K562 (cell line): ENCODE measurements at regions not wholly inside any gene's neighbourhood (a gene's known extent, or its start where the extent isn't known, plus 50 kb on each side); places are given as distances from the start of the nearest gene placed in this dataset.

ENCODE experiments used
- ATAC-seq: fragments of 200-7000 bp; cut with Tn5 transposase; 3 replicates; pipeline ENCODE4 v1.9.1; 2020; ENCODE audit warnings: moderate library complexity
- BruUV-seq: library from RNA; stranded (reverse); fragments of 400-500 nt; replicated peaks from 2 replicates; lab custom pipeline; 2021; lab: Mats Ljungman, UMichigan
- CTCF ChIA-PET: fragments of 300-600 bp; formaldehyde crosslinking; extraction: SDS; loops from one replicate; lab custom pipeline; 2021; ENCODE audit warnings: low intra/inter-chr PET ratio; lab: Yijun Ruan, JAX
- POLR2A ChIA-PET: fragments of 300-600, 350-650 bp; sonication (Branson Sonifier 250); formaldehyde crosslinking; extraction: SDS; loops from one replicate; lab custom pipeline; 2021; ENCODE audit warnings: antibody characterized with exemption, inconsistent platforms; lab: Yijun Ruan, JAX
- DNase-seq, 4 experiments: peaks; one replicate each; pipeline versions ENCODE4 v3.0.0 to v3.0.0-alpha.2; 2011 to 2018; ENCODE audit warnings: low spot score in 3 of 4, mixed read lengths in 3 of 4; ENCODE audit errors: extremely low read depth in 1 of 4
- FAIRE-seq: peaks from 2 replicates; lab custom pipeline; 2011; peaks lifted over from hg19 to GRCh38; lab: Jason Lieb, UNC
- H2AFZ ChIP-seq: 2 replicates; pipeline ENCODE4 v1.6.0; 2011; ENCODE audit warnings: low read depth, low read length, control low read depth, inconsistent platforms
- H3K27ac ChIP-seq: fragments of 200-600 bp; 3 replicates; pipeline ENCODE4 v1.8.0; 2011; ENCODE audit warnings: low read depth, mild to moderate bottlenecking, control low read depth, inconsistent platforms, low read length, moderate library complexity, mixed read lengths; ENCODE audit errors: extremely low read depth
- H3K27me3 ChIP-seq, 2 experiments: fragments of 300-600 bp in 1 of 2; 2 replicates in 1 of 2; 3 replicates in 1 of 2; pipeline versions ENCODE4 v1.6.0 to v1.8.0; 2011; ENCODE audit warnings: inconsistent platforms in 2 of 2, low read length in 2 of 2, mild to moderate bottlenecking in 1 of 2, mixed read lengths in 1 of 2, moderate library complexity in 1 of 2; ENCODE audit not compliant: control insufficient read depth in 2 of 2, insufficient read depth in 2 of 2
- H3K36me3 ChIP-seq: fragments of 300-600 bp; 3 replicates; pipeline ENCODE4 v1.8.0; 2011; ENCODE audit warnings: mild to moderate bottlenecking, low read length, inconsistent platforms; ENCODE audit not compliant: control insufficient read depth, insufficient read depth
- H3K4me1 ChIP-seq, 2 experiments: fragments of 200-600 bp in 1 of 2; replicated peaks in 1 of 2; 2 replicates in 1 of 2; 3 replicates in 1 of 2; pipeline versions ENCODE4 v1.5.1 to v1.8.0; 2011; ENCODE audit warnings: inconsistent platforms in 2 of 2, low read length in 2 of 2, mild to moderate bottlenecking in 1 of 2, mixed read lengths in 1 of 2, moderate library complexity in 1 of 2; ENCODE audit not compliant: control insufficient read depth in 2 of 2, insufficient read depth in 2 of 2
- H3K4me2 ChIP-seq: 2 replicates; pipeline ENCODE4 v1.6.1; 2011; ENCODE audit warnings: low read length, control low read depth, inconsistent platforms, mixed read lengths; ENCODE audit not compliant: insufficient read depth
- H3K4me3 ChIP-seq: fragments of 200-600 bp; sonication (generic), shearing (Covaris generic); 2 replicates; pipeline ENCODE4 v1.5.1; 2016; ENCODE audit warnings: control low read depth, inconsistent platforms
- H3K79me2 ChIP-seq: fragments of 200-600 bp; 3 replicates; pipeline ENCODE4 v1.8.0; 2011; ENCODE audit warnings: low read length, inconsistent platforms; ENCODE audit not compliant: control insufficient read depth, insufficient read depth
- H3K9ac ChIP-seq, 2 experiments: 2 replicates each; pipeline versions ENCODE4 v1.6.0 to v1.6.1; 2011; ENCODE audit warnings: low read depth in 2 of 2, low read length in 2 of 2, control low read depth in 1 of 2, inconsistent platforms in 1 of 2, mild to moderate bottlenecking in 1 of 2, mixed read lengths in 1 of 2; ENCODE audit not compliant: insufficient read depth in 1 of 2
- H3K9me1 ChIP-seq: one replicate; pipeline ENCODE4 v1.6.0; 2011; ENCODE audit warnings: inconsistent platforms, mild to moderate bottlenecking, low read length, moderate library complexity; ENCODE audit not compliant: control insufficient read depth, insufficient read depth
- H3K9me3 ChIP-seq: replicated peaks from 2 replicates; pipeline ENCODE4 v1.5.1; 2011; ENCODE audit warnings: low read depth, low read length, inconsistent platforms; ENCODE audit not compliant: control insufficient read depth, insufficient read depth
- H4K20me1 ChIP-seq: replicated peaks from 2 replicates; pipeline ENCODE4 v1.6.1; 2011; ENCODE audit warnings: low read length, inconsistent platforms, mixed read lengths; ENCODE audit not compliant: control insufficient read depth, insufficient read depth
- HNRNPLL ChIP-seq: fragments of 200-400 bp; formaldehyde crosslinking; IDR thresholded peaks from 2 replicates; pipeline ENCODE4 v1.6.1; 2017; ENCODE audit warnings: low read length, low read depth, mild to moderate bottlenecking; ENCODE audit not compliant: poor library complexity, severe bottlenecking
- MEF2A ChIP-seq: IDR thresholded peaks from 2 replicates; pipeline ENCODE4 v1.6.1; 2011; ENCODE audit warnings: low read depth, mild to moderate bottlenecking, low read length, moderate library complexity; ENCODE audit not compliant: control insufficient read depth
- MEIS2 ChIP-seq: fragments of 450-650 bp; IDR thresholded peaks from 2 replicates; pipeline ENCODE4 v1.6.1; 2014; ENCODE audit warnings: mild to moderate bottlenecking; ENCODE audit not compliant: partially characterized antibody
- POLR2A ChIP-seq: fragments of 450-650 bp; conservative IDR thresholded peaks from 2 replicates; pipeline ENCODE4 v1.6.1; 2016
- PTRF ChIP-seq: fragments of 450-650 bp; IDR thresholded peaks from 2 replicates; pipeline ENCODE4 v1.6.1; 2016; ENCODE audit warnings: mild to moderate bottlenecking, missing genetic modification characterization, missing compliant biosample characterization
- RFX1 ChIP-seq: fragments of 450-650 bp; IDR thresholded peaks from 2 replicates; pipeline ENCODE4 v1.6.1; 2016; ENCODE audit warnings: mild to moderate bottlenecking, moderate library complexity
- ZZZ3 ChIP-seq: fragments of 450-650 bp; IDR thresholded peaks from 2 replicates; pipeline ENCODE4 v1.6.1; 2016; ENCODE audit warnings: antibody characterized with exemption, mild to moderate bottlenecking, moderate library complexity
- WGBS: fragments of 100-300 bp; shearing (Covaris generic); methylation state at CpG from one replicate; pipeline ENCODE4 v1.1.6; 2016; ENCODE audit warnings: low coverage, mixed read lengths; ENCODE audit not compliant: insufficient coverage; ENCODE audit errors: missing lambda C conversion rate; 5-methylcytosine and 5-hydroxymethylcytosine counted together
- in situ Hi-C: fragments of 300-500 bp; cut with MboI; formaldehyde crosslinking; loops from 4 replicates; pipeline ENCODE4 v1.15.0; 2018; ENCODE audit warnings: inconsistent platforms, mixed read lengths
- intact Hi-C: fragments of 100-400 bp; cut with micrococcal nuclease; formaldehyde crosslinking; loops from 2 replicates; pipeline ENCODE4 v1.14.2; 2022
- TF ChIP-seq, protein P1 (sequence below): fragments of 450-650 bp; IDR thresholded peaks from 2 replicates; pipeline ENCODE4 v1.6.1; 2016
- TF ChIP-seq, protein P2 (sequence below), 2 experiments: fragments of 450-650 bp; IDR thresholded peaks; 2 replicates each; pipeline ENCODE4 v1.6.1; 2016
- TF ChIP-seq, protein P3 (sequence below): fragments of 250-450 bp; sonication (Bioruptor Pico); IDR thresholded peaks from 2 replicates; pipeline ENCODE4 v1.6.1; 2021; ENCODE audit warnings: mild to moderate bottlenecking

DNA sequence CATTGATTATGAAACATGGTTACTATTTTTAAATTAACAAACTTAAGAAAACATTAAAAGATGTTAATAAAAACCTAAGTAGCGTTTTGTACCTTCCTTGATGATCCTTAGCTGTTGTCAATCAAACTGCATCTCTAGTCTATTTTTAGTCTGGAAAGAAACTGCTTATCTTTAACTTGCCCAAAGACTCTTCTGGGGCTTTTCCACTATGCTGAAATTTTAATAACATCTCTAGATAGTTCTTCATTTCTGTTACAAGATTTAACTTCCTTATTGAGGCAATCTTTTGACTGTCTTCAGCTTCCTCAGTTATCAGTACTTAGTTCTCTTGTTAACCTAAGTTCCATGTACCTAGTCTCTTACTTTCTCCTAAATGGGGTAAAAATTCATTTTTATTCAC is 135.9 kb upstream of the HMCN1 start:
- DNase-seq = no peak
- no peak overlapping the region for H2AFZ ChIP-seq
- BruUV-seq = no TSS peak
- intact Hi-C loops (loop anchor here (10.0 kb wide), 1 partner anchor 394 kb away; no protein-coding TSS in a partner anchor), in situ Hi-C loops (no loop called here)
- H3K27me3 ChIP-seq = no peaks in the 10 kb centered on the region
- H3K9me3 ChIP-seq = no peaks in the 10 kb centered on the region
- FAIRE-seq = no peak
- CTCF ChIA-PET = no interaction called here
- H3K9me1 ChIP-seq = no peaks in the 10 kb centered on the region
- H3K4me1 ChIP-seq = no peaks in the 10 kb centered on the region
- 4% methylated on average over 1 of the region's 1 CpG for WGBS
- H4K20me1 ChIP-seq = no peaks in the 10 kb centered on the region
- H3K36me3 ChIP-seq = no peaks in the 10 kb centered on the region
- POLR2A ChIA-PET = interaction anchor here (0.5 to 0.9 kb wide), 2 partner anchors 14 to 109 kb away, joined by 3 to 4 read pairs; no protein-coding TSS in a partner anchor
- H3K4me2 ChIP-seq = no peak overlapping the region
- no peaks in the 10 kb centered on the region for H3K79me2 ChIP-seq
- peak; percentile 58; the same call in 1 of the 2 replicates for TF ChIP-seq MEF2A
- no peak for TF ChIP-seq ZZZ3
- TF ChIP-seq, protein P1, sequence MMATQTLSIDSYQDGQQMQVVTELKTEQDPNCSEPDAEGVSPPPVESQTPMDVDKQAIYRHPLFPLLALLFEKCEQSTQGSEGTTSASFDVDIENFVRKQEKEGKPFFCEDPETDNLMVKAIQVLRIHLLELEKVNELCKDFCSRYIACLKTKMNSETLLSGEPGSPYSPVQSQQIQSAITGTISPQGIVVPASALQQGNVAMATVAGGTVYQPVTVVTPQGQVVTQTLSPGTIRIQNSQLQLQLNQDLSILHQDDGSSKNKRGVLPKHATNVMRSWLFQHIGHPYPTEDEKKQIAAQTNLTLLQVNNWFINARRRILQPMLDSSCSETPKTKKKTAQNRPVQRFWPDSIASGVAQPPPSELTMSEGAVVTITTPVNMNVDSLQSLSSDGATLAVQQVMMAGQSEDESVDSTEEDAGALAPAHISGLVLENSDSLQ = peak; percentile 62
- no peak for TF ChIP-seq RFX1
- TF ChIP-seq POLR2A = no peak
- TF ChIP-seq MEIS2 = peak; percentile 43
- no peak for TF ChIP-seq PTRF
- no peak for TF ChIP-seq HNRNPLL
- TF ChIP-seq, protein P2, sequence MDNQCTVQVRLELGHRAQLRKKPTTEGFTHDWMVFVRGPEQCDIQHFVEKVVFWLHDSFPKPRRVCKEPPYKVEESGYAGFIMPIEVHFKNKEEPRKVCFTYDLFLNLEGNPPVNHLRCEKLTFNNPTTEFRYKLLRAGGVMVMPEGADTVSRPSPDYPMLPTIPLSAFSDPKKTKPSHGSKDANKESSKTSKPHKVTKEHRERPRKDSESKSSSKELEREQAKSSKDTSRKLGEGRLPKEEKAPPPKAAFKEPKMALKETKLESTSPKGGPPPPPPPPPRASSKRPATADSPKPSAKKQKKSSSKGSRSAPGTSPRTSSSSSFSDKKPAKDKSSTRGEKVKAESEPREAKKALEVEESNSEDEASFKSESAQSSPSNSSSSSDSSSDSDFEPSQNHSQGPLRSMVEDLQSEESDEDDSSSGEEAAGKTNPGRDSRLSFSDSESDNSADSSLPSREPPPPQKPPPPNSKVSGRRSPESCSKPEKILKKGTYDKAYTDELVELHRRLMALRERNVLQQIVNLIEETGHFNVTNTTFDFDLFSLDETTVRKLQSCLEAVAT (IDR thresholded peaks at IDR 0.05) = no peak
- TF ChIP-seq, protein P3, sequence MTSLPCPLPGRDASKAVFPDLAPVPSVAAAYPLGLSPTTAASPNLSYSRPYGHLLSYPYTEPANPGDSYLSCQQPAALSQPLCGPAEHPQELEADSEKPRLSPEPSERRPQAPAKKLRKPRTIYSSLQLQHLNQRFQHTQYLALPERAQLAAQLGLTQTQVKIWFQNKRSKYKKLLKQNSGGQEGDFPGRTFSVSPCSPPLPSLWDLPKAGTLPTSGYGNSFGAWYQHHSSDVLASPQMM (CRISPR knock-in tag) = no peak
- H3K9ac ChIP-seq = no peak overlapping the region
- no peak for ATAC-seq
- no peak overlapping the region for H3K4me3 ChIP-seq
- H3K27ac ChIP-seq = no peak overlapping the region
